ENCODE measurements at regions not wholly inside any gene's neighbourhood (a gene's known extent, or its start where the extent isn't known, plus 50 kb on each side); places are given as distances from the start of the nearest gene placed in this dataset.

- TF ChIP-seq CTCF (IDR thresholded peaks at IDR 0.05) (peak; percentile 70), EZH2 (IDR thresholded peaks at IDR 0.05; ENCODE audit: borderline replicate concordance, insufficient read depth, low read depth, low read length, poor library complexity, severe bottlenecking) (no peak)
These were observed 108.5 kb upstream of the CCL2 start for GRCh38 chr17:34146440-34147043.
